Spleen (tissue), 11 donors: ENCODE measurements at regions not wholly inside any gene's neighbourhood (a gene's known extent, or its start where the extent isn't known, plus 50 kb on each side); places are given as distances from the start of the nearest gene placed in this dataset.

Experiments
- DNase-seq: peaks from one replicate; pipeline ENCODE4 v3.0.0-alpha.2; 2020
- H3K27ac ChIP-seq, 8 donors: fragments of 200-600 bp; sonication (generic) in 7 of 8; 1 replicate in 4 of 8; 2 replicates in 4 of 8; pipeline versions ENCODE4 v1.5.0 to v1.8.0; 2016 to 2021; ENCODE audit warnings: inconsistent platforms in 4 of 8, mild to moderate bottlenecking in 4 of 8, moderate library complexity in 1 of 8
- H3K27me3 ChIP-seq, 7 donors: fragments of 200-600 bp; sonication (generic) in 6 of 7; replicated peaks in 1 of 7; 1 replicate in 4 of 7; 2 replicates in 3 of 7; pipeline versions ENCODE4 v1.5.0 to v1.8.0; 2016 to 2021; ENCODE audit warnings: inconsistent platforms in 3 of 7, mild to moderate bottlenecking in 1 of 7
- H3K36me3 ChIP-seq, 6 donors: fragments of 200-600 bp; sonication (generic) in 5 of 6; 1 replicate in 4 of 6; 2 replicates in 2 of 6; pipeline versions ENCODE4 v1.5.0 to v1.8.0; 2016 to 2021; ENCODE audit warnings: inconsistent platforms in 2 of 6
- H3K4me1 ChIP-seq, 6 donors: fragments of 200-600 bp; sonication (generic) in 5 of 6; 1 replicate in 3 of 6; 2 replicates in 3 of 6; pipeline versions ENCODE4 v1.5.0 to v1.8.0; 2016 to 2021; ENCODE audit warnings: inconsistent platforms in 3 of 6
- H3K4me3 ChIP-seq, 8 donors: fragments of 200-600 bp; sonication (generic) in 7 of 8; 1 replicate in 4 of 8; 2 replicates in 4 of 8; pipeline versions ENCODE4 v1.5.0 to v1.8.0; 2016 to 2021; ENCODE audit warnings: inconsistent platforms in 4 of 8, mild to moderate bottlenecking in 4 of 8, moderate library complexity in 2 of 8
- H3K9me3 ChIP-seq, 8 donors: fragments of 200-600 bp; sonication (generic) in 7 of 8; 1 replicate in 4 of 8; 2 replicates in 4 of 8; pipeline versions ENCODE4 v1.5.0 to v1.8.0; 2016 to 2021; ENCODE audit warnings: inconsistent platforms in 4 of 8
- CTCF ChIP-seq, 11 experiments: fragments of 200-600 bp in 7 of 11; fragments of 450-650 bp in 4 of 11; sonication (generic) in 4 of 11; IDR thresholded peaks in 8 of 11; conservative IDR thresholded peaks in 3 of 11; 1 replicate in 7 of 11; 2 replicates in 4 of 11; pipeline versions ENCODE4 v1.4.0 to v1.8.0; 2016 to 2021; ENCODE audit warnings: antibody characterized with exemption in 11 of 11, inconsistent platforms in 4 of 11, mild to moderate bottlenecking in 1 of 11
- POLR2A ChIP-seq, 3 donors: fragments of 450-650 bp; IDR thresholded peaks; one replicate each; pipeline ENCODE4 v1.5.1; 2017; ENCODE audit warnings: antibody characterized with exemption in 3 of 3, mild to moderate bottlenecking in 1 of 3
- POLR2AphosphoS5 ChIP-seq, 3 donors: sonication (generic); formaldehyde crosslinking; IDR thresholded peaks; one replicate each; pipeline ENCODE4 v1.5.1; 2017; ENCODE audit warnings: antibody characterized with exemption in 3 of 3
- WGBS, 5 donors: extraction: QIAGEN DNeasy Blood & Tissue Kit in 3 of 5; methylation state at CpG; one replicate each; pipeline versions ENCODE4 v1.1.5 to v1.1.7; 2013 to 2018; 5-methylcytosine and 5-hydroxymethylcytosine counted together
- intact Hi-C: fragments of 100-400 bp; cut with DNase I; formaldehyde crosslinking; loops from one replicate; pipeline ENCODE4 v1.15.0; 2023; ENCODE audit warnings: low total_unique reads
- donor health status: healthy with polysubstance abuse.
- donor health status: DM: no; HTN: no; CAD: no; lungs with moderate emphysema.
- donor health status: DM: no; HTN: no; CAD: no.
- donor health status: Bipolar disorder and iron deficiency.
- donor health status: healthy.
- donor health status: DM: no; HTN: no; CAD: no.
- donor health status: DM: yes; HTN: yes; CAD: no.

DNA sequence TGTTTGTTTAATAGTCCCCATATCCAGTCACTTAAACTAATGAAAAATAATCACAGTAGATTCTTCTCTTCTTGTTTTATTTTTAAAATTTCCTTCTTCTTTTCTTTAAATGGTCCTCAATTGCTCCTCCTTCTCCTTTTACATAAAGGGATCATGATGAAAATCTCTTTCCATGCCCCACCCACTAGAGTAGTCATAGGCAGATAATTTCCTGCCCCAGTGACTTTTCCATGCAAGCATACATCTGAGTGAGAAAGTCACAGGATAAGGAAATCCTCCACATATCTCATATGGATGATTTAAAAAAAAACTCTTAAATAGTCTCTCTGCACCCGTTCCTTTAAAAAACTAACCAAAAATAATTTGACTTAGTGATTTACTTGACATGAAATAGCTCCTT is 552.3 kb upstream of the SETBP1 start:
- no peaks in the 10 kb centered on the region for H3K9me3 ChIP-seq
- 51 to 69% (median 68%) methylated on average over 1 of the region's 1 CpG for WGBS, 5 donors
- no peak overlapping the region for H3K4me3 ChIP-seq
- no peaks in the 10 kb centered on the region for H3K27me3 ChIP-seq
- intact Hi-C loops = no loop called here
- DNase-seq = no peak
- H3K4me1 ChIP-seq = peaks cover 0 to 5% (median 0%) of the 10 kb centered on the region in 6 donors
- TF ChIP-seq POLR2AphosphoS5 (IDR thresholded peaks at IDR 0.05) (no peak), CTCF (IDR thresholded peaks at IDR 0.05 in 8 of 11, conservative IDR thresholded peaks at IDR 0.05 in 3 of 11) (no peak), POLR2A (IDR thresholded peaks at IDR 0.05) (no peak)
- H3K36me3 ChIP-seq = no peaks in the 10 kb centered on the region
- no peak overlapping the region for H3K27ac ChIP-seq

- H3K27me3 ChIP-seq = no peaks in the 10 kb centered on the region
- no peaks in the 10 kb centered on the region for H3K9me3 ChIP-seq
- H3K36me3 ChIP-seq = no peaks in the 10 kb centered on the region
- TF ChIP-seq CTCF (IDR thresholded peaks at IDR 0.05 in 8 of 11, conservative IDR thresholded peaks at IDR 0.05 in 3 of 11) (peak in 10 of 11 experiments; percentile 16 to 59 (median 40)), POLR2A (IDR thresholded peaks at IDR 0.05) (no peak), POLR2AphosphoS5 (IDR thresholded peaks at IDR 0.05) (no peak)
- no peak overlapping the region for H3K4me3 ChIP-seq
- H3K27ac ChIP-seq = no peak overlapping the region
- H3K4me1 ChIP-seq = peaks cover 0 to 5% (median 0%) of the 10 kb centered on the region in 6 donors
- intact Hi-C loops = no loop called here
- DNase-seq = no peak
- WGBS, 5 donors = 60 to 72% (median 69%) methylated on average over 5 of the region's 5 CpGs
Observed at GRCh38 chr18:44130376-44130942, 550.2 kb upstream of the SETBP1 start.

- Histone ChIP-seq H3K36me3 (no peaks in the 10 kb centered on the region), H3K4me3 (no peak overlapping the region), H3K4me1 (peaks cover 0 to 5% (median 0%) of the 10 kb centered on the region in 6 donors), H3K27me3 (no peaks in the 10 kb centered on the region), H3K27ac (no peak overlapping the region), H3K9me3 (peaks cover 0 to 10% (median 0%) of the 10 kb centered on the region in 8 donors)
- no peak for DNase-seq
- intact Hi-C loops = no loop called here
- 66 to 80% (median 68%) methylated on average over 2 of the region's 2 CpGs for WGBS, 5 donors
- TF ChIP-seq POLR2AphosphoS5 (IDR thresholded peaks at IDR 0.05) (no peak), CTCF (IDR thresholded peaks at IDR 0.05 in 8 of 11, conservative IDR thresholded peaks at IDR 0.05 in 3 of 11) (no peak), POLR2A (IDR thresholded peaks at IDR 0.05) (no peak)
Observed at GRCh38 chr18:44133483-44133882, 547.2 kb upstream of the SETBP1 start.

GRCh38 chr18:44134447-44134846 is 546.2 kb upstream of the SETBP1 start:
- Histone ChIP-seq H3K4me3 (no peak overlapping the region), H3K9me3 (peaks cover 0 to 10% (median 0%) of the 10 kb centered on the region in 8 donors), H3K27me3 (no peaks in the 10 kb centered on the region), H3K27ac (no peak overlapping the region), H3K4me1 (peaks cover 0 to 5% (median 0%) of the 10 kb centered on the region in 6 donors), H3K36me3 (no peaks in the 10 kb centered on the region)
- intact Hi-C loops = no loop called here
- TF ChIP-seq POLR2A (IDR thresholded peaks at IDR 0.05) (no peak), CTCF (IDR thresholded peaks at IDR 0.05 in 8 of 11, conservative IDR thresholded peaks at IDR 0.05 in 3 of 11) (no peak)
- DNase-seq = no peak
- WGBS, 5 donors = 78 to 88% (median 85%) methylated on average over 4 of the region's 4 CpGs
